GM19455 (cell line): ENCODE measurements at regions not wholly inside any gene's neighbourhood (a gene's known extent, or its start where the extent isn't known, plus 50 kb on each side); places are given as distances from the start of the nearest gene placed in this dataset.
"Not testable (repeated sequence)": the region's sequence is repeated elsewhere in the genome, so short reads cannot be mapped to it uniquely, and the experiment has no call there.

Source experiments
- ATAC-seq: cut with Tn5 transposase; IDR thresholded peaks from one replicate; pipeline ENCODE4 v1.9.1; 2021; ENCODE audit not compliant: unreplicated experiment

GRCh38 chr2:183892315-183892941 lies 705.9 kb upstream of the ZNF804A start:
- ATAC-seq: no peak

GRCh38 chr2:183898641-183899040 lies 699.7 kb upstream of the ZNF804A start:
- ATAC-seq: no peak

GRCh38 chr2:183901931-183902330 lies 696.4 kb upstream of the ZNF804A start:
- ATAC-seq: no peak

- no peak for ATAC-seq
Observed at GRCh38 chr2:183903026-183903425, 695.3 kb upstream of the ZNF804A start.

- ATAC-seq: not testable (repeated sequence)
Observed at GRCh38 chr2:183916041-183916440, 682.3 kb upstream of the ZNF804A start.

GRCh38 chr2:183919167-183919566 lies 679.2 kb upstream of the ZNF804A start:
- no peak for ATAC-seq

GRCh38 chr2:183919926-183920325 lies 678.4 kb upstream of the ZNF804A start:
- no peak for ATAC-seq

- ATAC-seq: no peak
Observed at GRCh38 chr2:183925281-183925680, 673.0 kb upstream of the ZNF804A start.

- ATAC-seq: no peak
Observed at GRCh38 chr2:183926433-183926832, 671.9 kb upstream of the ZNF804A start.

GRCh38 chr2:183927406-183928325 lies 670.7 kb upstream of the ZNF804A start:
- ATAC-seq: no peak

GRCh38 chr2:183935005-183935404 lies 663.3 kb upstream of the ZNF804A start:
- ATAC-seq: no peak

- ATAC-seq: no peak
Observed at GRCh38 chr2:183937220-183937619, 661.1 kb upstream of the ZNF804A start.

- ATAC-seq: no peak
Observed at GRCh38 chr2:183946193-183946592, 652.1 kb upstream of the ZNF804A start.

GRCh38 chr2:183948861-183949260 lies 649.5 kb upstream of the ZNF804A start:
- ATAC-seq: no peak

- no peak for ATAC-seq
Observed at GRCh38 chr2:183950673-183951072, 647.7 kb upstream of the ZNF804A start.

GRCh38 chr2:183951630-183952029 lies 646.7 kb upstream of the ZNF804A start:
- ATAC-seq: no peak

- no peak for ATAC-seq
Observed at GRCh38 chr2:183952741-183953140, 645.6 kb upstream of the ZNF804A start.

GRCh38 chr2:183963609-183964008 lies 634.7 kb upstream of the ZNF804A start:
- ATAC-seq: no peak

GRCh38 chr2:183964565-183964964 lies 633.8 kb upstream of the ZNF804A start:
- no peak for ATAC-seq

- ATAC-seq: no peak
Observed at GRCh38 chr2:183967756-183968155, 630.6 kb upstream of the ZNF804A start.

GRCh38 chr2:183975676-183976075 lies 622.7 kb upstream of the ZNF804A start:
- not testable (repeated sequence) for ATAC-seq

GRCh38 chr2:183984871-183985270 lies 613.5 kb upstream of the ZNF804A start:
- ATAC-seq: no peak
